ENCODE measurements at regions not wholly inside any gene's neighbourhood (a gene's known extent, or its start where the extent isn't known, plus 50 kb on each side); places are given as distances from the start of the nearest gene placed in this dataset.

GRCh38 chr4:165720411-165721082 lies 152.5 kb upstream of the TLL1 start:
- no peak for DNase-seq (ENCODE audit: low spot score)

GRCh38 chr4:165721815-165722214 lies 151.2 kb upstream of the TLL1 start:
- no peak for DNase-seq (ENCODE audit: low spot score)

GRCh38 chr4:165723051-165723795 lies 149.8 kb upstream of the TLL1 start:
- DNase-seq (ENCODE audit: low spot score): no peak

- no peak for DNase-seq (ENCODE audit: low spot score)
Observed at GRCh38 chr4:165724786-165725185, 148.3 kb upstream of the TLL1 start.

GRCh38 chr4:165725352-165725751 lies 147.7 kb upstream of the TLL1 start:
- no peak for DNase-seq (ENCODE audit: low spot score)

GRCh38 chr4:165726831-165727230 lies 146.2 kb upstream of the TLL1 start:
- DNase-seq (ENCODE audit: low spot score): no peak

GRCh38 chr4:165737309-165737972 lies 135.6 kb upstream of the TLL1 start:
- no peak for DNase-seq (ENCODE audit: low spot score)

GRCh38 chr4:165738571-165738970 lies 134.5 kb upstream of the TLL1 start:
- no peak for DNase-seq (ENCODE audit: low spot score)

- no peak for DNase-seq (ENCODE audit: low spot score)
Observed at GRCh38 chr4:165740911-165741310, 132.1 kb upstream of the TLL1 start.

GRCh38 chr4:165743422-165743821 lies 129.6 kb upstream of the TLL1 start:
- no peak for DNase-seq (ENCODE audit: low spot score)

- DNase-seq (ENCODE audit: low spot score): no peak
Observed at GRCh38 chr4:165744370-165744769, 128.7 kb upstream of the TLL1 start.

GRCh38 chr4:165748321-165748720 lies 124.7 kb upstream of the TLL1 start:
- DNase-seq (ENCODE audit: low spot score): no peak

- no peak for DNase-seq (ENCODE audit: low spot score)
Observed at GRCh38 chr4:165751882-165752281, 121.2 kb upstream of the TLL1 start.

- no peak for DNase-seq (ENCODE audit: low spot score)
Observed at GRCh38 chr4:165754664-165755063, 118.4 kb upstream of the TLL1 start.

- no peak for DNase-seq (ENCODE audit: low spot score)
Observed at GRCh38 chr4:165756836-165757235, 116.2 kb upstream of the TLL1 start.

GRCh38 chr4:165757451-165757850 lies 115.6 kb upstream of the TLL1 start:
- DNase-seq (ENCODE audit: low spot score): no peak

GRCh38 chr4:165758086-165758485 lies 115.0 kb upstream of the TLL1 start:
- no peak for DNase-seq (ENCODE audit: low spot score)

GRCh38 chr4:165760182-165760581 lies 112.9 kb upstream of the TLL1 start:
- no peak for DNase-seq (ENCODE audit: low spot score)

GRCh38 chr4:165761963-165762362 lies 111.1 kb upstream of the TLL1 start:
- DNase-seq (ENCODE audit: low spot score): no peak

GRCh38 chr4:165763640-165764039 lies 109.4 kb upstream of the TLL1 start:
- DNase-seq (ENCODE audit: low spot score): no peak

- no peak for DNase-seq (ENCODE audit: low spot score)
Observed at GRCh38 chr4:165765053-165765452, 108.0 kb upstream of the TLL1 start.

- no peak for DNase-seq (ENCODE audit: low spot score)
Observed at GRCh38 chr4:165766018-165766417, 107.0 kb upstream of the TLL1 start.

- no peak for DNase-seq (ENCODE audit: low spot score)
Observed at GRCh38 chr4:165766976-165767375, 106.1 kb upstream of the TLL1 start.

All from activated CD4-positive, alpha-beta T cell treated with anti-CD3 and anti-CD28 coated beads, Interleukin-2, Interleukin-4, amounts not matched to agents 100 ng/mL and 50 ng/mL, durations not matched to agents 16 hours and 8 hours (primary cell).